NCI-H1417 treated with DMSO at 0.1 percent for 48 hours (cell line): ENCODE measurements at regions not wholly inside any gene's neighbourhood (a gene's known extent, or its start where the extent isn't known, plus 50 kb on each side); places are given as distances from the start of the nearest gene placed in this dataset.
"Not testable (repeated sequence)": the region's sequence is repeated elsewhere in the genome, so short reads cannot be mapped to it uniquely, and the experiment has no call there.

Source experiments
- DNase-seq: peaks from one replicate; lab custom pipeline; 2025; lab: John Stamatoyannopoulos, UW

- DNase-seq: no peak
These were observed 53.2 kb upstream of the SH3BP4 start for GRCh38 chr2:234898534-234899053.

DNA sequence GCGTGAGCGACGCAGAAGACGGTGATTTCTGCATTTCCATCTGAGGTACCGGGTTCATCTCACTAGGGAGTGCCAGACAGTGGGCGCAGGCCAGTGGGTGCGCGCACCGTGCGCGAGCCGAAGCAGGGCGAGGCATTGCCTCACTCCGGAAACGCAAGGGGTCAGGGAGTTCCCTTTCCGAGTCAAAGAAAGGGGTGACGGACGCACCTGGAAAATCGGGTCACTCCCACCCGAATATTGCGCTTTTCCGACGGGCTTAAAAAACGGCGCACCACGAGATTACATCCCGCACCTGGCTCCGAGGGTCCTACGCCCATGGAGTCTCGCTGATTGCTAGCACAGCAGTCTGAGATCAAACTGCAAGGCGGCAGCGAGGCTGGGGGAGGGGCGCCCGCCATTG is 63.4 kb upstream of the SH3BP4 start:
- not testable (repeated sequence) for DNase-seq

DNA sequence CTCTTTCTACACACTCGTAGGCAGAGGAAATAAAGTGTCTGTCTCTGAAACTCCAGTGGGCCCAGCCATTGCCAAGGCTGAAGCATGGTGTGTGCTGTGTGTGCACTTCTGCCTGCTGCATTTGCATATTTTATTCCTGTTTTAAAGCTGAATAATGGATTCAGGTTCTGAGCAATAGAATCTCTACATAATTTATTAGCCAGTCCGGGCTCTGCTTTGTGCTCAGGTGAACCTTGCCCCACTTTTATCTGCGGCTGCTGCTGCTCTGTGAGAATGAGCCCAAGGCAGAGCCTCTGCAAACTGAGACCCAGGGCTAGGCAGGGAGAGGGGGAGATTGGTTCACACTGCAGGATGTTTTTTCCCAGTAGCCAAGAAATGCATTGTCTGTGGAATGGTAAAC is 64.6 kb upstream of the SH3BP4 start:
- no peak for DNase-seq

GRCh38 chr2:234885886-234886285 is 65.9 kb upstream of the SH3BP4 start:
- DNase-seq: no peak

GRCh38 chr2:234885118-234885517 is 66.7 kb upstream of the SH3BP4 start:
- DNase-seq: no peak

GRCh38 chr2:234884591-234884990 is 67.2 kb upstream of the SH3BP4 start:
- DNase-seq: no peak

DNA sequence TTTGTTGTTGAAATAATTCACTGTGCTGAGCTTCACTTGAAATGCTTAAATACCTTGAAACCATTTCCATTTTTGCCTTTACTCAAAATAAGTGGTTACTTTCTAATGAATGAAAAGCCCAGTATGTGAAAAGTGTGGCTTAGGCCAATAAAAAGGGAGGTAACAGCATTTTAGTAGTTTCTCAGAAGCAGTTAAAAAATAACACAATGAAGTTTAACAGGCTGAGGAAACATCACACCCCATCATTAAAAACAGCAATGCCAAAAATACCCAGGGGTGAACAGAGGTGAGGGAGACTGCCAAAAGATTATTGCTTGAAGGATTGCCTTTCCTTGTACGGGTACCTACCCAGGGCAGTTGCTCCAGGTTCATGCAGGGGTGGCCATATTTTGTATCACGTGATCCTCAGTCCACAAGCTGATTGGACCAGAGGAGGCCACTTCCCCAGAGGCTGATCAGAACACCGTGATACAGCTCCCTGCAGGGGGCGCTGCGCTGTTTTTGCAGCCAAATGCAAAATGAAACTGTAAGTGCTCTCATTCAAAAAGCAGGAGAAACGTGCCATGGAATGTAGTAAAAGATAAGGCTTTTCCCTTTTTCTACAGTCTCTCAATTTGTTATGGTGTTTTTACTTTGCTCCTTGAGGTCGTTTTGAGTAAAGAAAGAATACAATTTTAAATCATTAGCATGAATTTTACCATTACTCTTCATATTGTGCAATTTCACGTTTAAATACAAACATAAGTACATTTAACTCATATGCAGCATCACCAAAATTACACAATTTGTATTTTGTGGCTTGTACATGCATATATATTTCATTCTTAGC is 70.2 kb upstream of the SH3BP4 start:
- DNase-seq: no peak

- no peak for DNase-seq
These were observed 71.1 kb upstream of the SH3BP4 start for GRCh38 chr2:234880551-234881211.

DNA sequence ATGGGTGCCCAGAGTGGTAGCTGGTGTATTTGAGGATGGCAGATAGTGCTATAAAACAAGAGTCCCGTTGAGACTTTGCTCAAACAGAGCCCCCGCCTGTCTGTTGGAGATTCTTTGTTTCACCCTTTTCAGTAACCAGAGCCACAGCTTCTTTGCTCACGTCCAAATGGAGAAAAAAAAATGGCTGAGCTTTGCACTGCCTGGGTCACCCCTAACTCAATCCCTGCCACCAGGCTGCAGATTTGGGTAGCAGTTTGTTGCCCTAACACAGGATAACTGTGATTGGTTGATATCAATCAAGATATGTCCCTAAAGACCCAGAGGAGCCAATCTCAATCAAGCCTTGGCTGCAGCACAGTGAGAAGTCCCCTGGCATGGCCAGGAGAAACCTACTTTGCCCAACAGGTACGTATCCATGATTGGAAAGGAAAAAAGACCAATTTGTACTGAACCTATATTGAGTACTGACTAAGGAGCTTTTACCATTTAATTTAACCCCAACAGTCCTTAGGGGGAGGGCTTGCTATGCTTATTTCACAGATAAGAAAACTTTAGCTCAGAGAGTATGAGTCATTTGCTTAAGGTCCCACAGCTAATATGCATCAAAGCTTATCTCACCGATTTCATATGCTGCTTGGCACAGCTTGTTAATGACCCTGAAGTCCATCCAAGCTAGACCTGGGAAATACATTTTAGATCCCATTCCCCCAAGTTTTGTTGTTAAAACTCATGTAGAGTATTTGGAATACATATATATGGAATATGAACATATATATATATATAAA is 72.0 kb upstream of the SH3BP4 start:
- DNase-seq: no peak

- DNase-seq: not testable (repeated sequence)
These were observed 75.2 kb upstream of the SH3BP4 start for GRCh38 chr2:234876621-234877020.

GRCh38 chr2:234874347-234875046 is 77.3 kb upstream of the SH3BP4 start:
- DNase-seq: no peak

GRCh38 chr2:234873828-234874173 is 78.0 kb upstream of the SH3BP4 start:
- DNase-seq: no peak

GRCh38 chr2:234873103-234873827 is 78.6 kb upstream of the SH3BP4 start:
- DNase-seq: no peak

GRCh38 chr2:234869969-234870368 is 81.8 kb upstream of the SH3BP4 start:
- no peak for DNase-seq

GRCh38 chr2:234869164-234869563 is 82.7 kb upstream of the SH3BP4 start:
- no peak for DNase-seq

- no peak for DNase-seq
These were observed 83.9 kb upstream of the SH3BP4 start for GRCh38 chr2:234867882-234868285.

DNA sequence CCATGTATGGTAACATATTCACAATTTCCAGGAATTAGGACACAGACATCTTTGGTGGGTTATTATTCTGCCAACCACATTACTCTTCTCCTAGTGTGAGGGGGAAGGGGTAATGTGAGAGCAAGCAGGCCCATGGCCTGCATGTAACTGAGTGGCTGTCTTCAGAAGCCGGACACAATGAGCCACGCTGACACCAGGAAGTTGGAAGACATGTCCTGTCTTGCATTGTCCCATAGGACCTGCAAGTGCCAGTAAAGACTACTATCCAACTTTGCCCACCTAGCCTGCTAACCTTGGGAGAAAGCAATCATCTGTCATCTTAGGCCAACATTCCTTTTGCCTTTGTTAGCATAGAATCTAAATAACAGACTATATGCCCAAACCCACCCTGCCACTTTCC is 86.2 kb upstream of the SH3BP4 start:
- no peak for DNase-seq

DNA sequence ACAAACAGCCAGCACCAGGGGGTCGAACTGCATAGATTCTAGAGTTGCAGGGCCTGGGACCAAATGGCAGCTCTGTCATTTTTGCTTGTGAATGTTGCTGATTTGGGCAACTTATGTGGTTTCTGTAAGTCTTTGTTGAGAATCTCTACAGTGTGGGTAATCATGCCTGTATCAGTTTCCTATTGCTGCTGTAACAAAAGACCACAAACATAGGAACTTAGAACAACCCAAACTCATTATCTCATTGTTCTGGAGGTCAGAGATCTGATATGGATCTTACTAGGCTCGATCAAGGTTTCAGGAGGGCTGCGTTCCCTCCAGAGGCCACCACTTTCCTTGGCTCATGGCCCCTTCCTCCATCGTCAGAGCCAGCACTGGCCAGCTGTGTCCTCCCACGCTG is 86.8 kb upstream of the SH3BP4 start:
- no peak for DNase-seq

DNA sequence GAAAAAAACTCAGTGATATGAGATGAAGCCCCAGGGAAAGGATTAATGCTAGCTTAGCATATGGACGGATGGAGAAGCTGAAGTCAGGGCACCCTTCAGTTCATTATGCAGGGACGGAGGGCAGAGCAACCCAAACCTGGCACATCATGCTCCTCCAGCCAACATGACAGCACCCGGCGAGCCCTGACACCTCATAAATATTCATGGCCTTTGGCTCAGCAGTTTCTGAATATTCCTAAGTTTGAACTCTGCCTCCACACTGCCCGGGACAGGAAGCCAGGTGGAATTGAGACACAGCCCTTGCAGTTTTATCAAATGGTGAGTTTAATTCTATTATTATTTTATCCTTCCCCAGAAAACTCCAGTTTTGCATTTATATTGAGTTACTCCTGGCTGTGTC is 87.3 kb upstream of the SH3BP4 start:
- DNase-seq: no peak

DNA sequence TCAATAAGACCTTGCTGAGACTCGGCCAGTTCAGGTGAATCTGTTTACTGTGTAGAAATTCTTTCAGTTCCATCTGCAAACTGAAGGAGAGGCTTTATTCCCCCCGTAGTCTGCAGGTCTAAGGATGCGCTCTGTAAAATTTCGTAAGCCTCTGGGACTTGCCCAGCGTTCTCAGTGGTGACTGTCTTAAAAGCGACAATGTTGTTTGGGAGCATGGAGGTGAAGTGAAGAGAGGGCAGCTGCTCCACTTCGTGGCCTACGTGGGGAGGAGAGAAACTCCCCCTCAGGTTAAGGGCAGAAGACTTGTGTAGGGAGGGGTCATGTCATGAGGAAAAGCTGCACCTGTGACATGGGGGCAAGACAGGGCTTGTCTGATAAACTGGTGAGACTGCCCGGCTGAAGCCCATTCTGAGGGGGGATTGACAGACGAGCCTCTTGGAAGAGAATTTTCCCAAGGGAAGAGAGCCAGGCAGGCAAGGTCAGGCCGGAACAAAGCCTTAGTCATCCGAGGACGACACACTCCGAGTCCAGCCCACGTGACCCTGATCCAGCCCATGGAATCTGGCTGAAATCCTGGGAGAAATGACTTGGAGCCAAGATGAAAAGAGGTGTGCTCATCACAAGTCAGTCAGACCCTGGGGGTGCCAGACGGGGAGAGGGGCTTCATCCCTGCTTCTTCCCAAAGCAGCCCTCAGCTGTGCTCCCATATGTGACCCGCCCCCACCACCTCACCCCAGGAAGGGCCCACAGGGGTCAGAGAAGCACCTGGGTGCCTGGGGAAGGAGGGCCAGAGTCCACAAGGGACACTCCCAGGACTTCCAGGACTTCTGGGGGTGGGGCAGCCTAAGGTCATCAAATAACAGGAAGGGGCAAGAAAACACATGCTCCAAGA is 88.5 kb upstream of the SH3BP4 start:
- DNase-seq: no peak
